SJSA1 (cell line): ENCODE measurements at regions not wholly inside any gene's neighbourhood (a gene's known extent, or its start where the extent isn't known, plus 50 kb on each side); places are given as distances from the start of the nearest gene placed in this dataset.

Experiments
- DNase-seq, 2 experiments: peaks; one replicate each; pipeline ENCODE4 v3.0.0-alpha.2; 2015 to 2020; ENCODE audit warnings: low spot score in 2 of 2, low read depth in 1 of 2
- H3K27ac ChIP-seq: fragments of 250-450 bp; sonication (Bioruptor Pico); 2 replicates; pipeline ENCODE4 v1.5.1; 2020; ENCODE audit warnings: mild to moderate bottlenecking, moderate library complexity
- H3K27me3 ChIP-seq: fragments of 250-450 bp; sonication (Bioruptor Pico); replicated peaks from 2 replicates; pipeline ENCODE4 v1.5.1; 2020; ENCODE audit warnings: mild to moderate bottlenecking, moderate library complexity
- H3K36me3 ChIP-seq: fragments of 250-450 bp; sonication (Bioruptor Pico); 2 replicates; pipeline ENCODE4 v1.5.1; 2020; ENCODE audit warnings: mild to moderate bottlenecking
- H3K4me1 ChIP-seq: fragments of 250-450 bp; sonication (Bioruptor Pico); replicated peaks from 2 replicates; pipeline ENCODE4 v1.6.1; 2021; ENCODE audit warnings: mild to moderate bottlenecking
- H3K4me3 ChIP-seq: fragments of 250-450 bp; sonication (Bioruptor Pico); 2 replicates; pipeline ENCODE4 v1.5.1; 2020; ENCODE audit warnings: mild to moderate bottlenecking
- H3K9me3 ChIP-seq: fragments of 250-450 bp; sonication (Bioruptor Pico); replicated peaks from 2 replicates; pipeline ENCODE4 v1.5.1; 2020; ENCODE audit warnings: mild to moderate bottlenecking

GRCh38 chr19:31147234-31147633 is 202.0 kb downstream of the TSHZ3 start:
- Histone ChIP-seq H3K9me3 (no peaks in the 10 kb centered on the region), H3K36me3 (no peaks in the 10 kb centered on the region), H3K27ac (no peak overlapping the region), H3K27me3 (no peaks in the 10 kb centered on the region), H3K4me1 (peaks cover 45% of the 10 kb centered on the region), H3K4me3 (no peak overlapping the region)
- DNase-seq: no peak

GRCh38 chr19:31146546-31147183 is 202.6 kb downstream of the TSHZ3 start:
- Histone ChIP-seq H3K27me3 (no peaks in the 10 kb centered on the region), H3K27ac (no peak overlapping the region), H3K4me1 (peaks cover 43% of the 10 kb centered on the region), H3K9me3 (no peaks in the 10 kb centered on the region), H3K36me3 (no peaks in the 10 kb centered on the region), H3K4me3 (no peak overlapping the region)
- no peak for DNase-seq

DNA sequence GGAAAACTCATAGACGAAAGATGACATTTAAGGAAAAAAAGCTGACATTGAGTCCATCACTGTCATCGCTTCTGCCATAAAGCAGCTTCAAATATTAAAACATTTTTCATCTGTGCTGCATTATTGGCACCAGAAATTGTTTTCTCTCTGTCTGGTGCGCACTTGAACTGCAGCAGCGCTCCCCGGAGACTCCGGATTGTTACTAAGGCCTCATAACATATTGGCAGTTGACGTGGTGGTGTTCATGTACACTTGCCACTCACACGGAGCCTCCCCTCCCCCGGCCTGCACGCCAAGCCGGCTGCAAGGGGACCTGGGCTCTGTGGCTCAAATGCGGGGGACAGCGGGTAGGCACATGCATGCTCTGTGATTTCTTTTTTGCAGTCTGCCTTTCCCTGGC is 203.2 kb downstream of the TSHZ3 start:
- Histone ChIP-seq H3K27me3 (no peaks in the 10 kb centered on the region), H3K4me3 (no peak overlapping the region), H3K4me1 (peaks cover 43% of the 10 kb centered on the region), H3K36me3 (no peaks in the 10 kb centered on the region), H3K27ac (no peak overlapping the region), H3K9me3 (no peaks in the 10 kb centered on the region)
- DNase-seq: no peak

DNA sequence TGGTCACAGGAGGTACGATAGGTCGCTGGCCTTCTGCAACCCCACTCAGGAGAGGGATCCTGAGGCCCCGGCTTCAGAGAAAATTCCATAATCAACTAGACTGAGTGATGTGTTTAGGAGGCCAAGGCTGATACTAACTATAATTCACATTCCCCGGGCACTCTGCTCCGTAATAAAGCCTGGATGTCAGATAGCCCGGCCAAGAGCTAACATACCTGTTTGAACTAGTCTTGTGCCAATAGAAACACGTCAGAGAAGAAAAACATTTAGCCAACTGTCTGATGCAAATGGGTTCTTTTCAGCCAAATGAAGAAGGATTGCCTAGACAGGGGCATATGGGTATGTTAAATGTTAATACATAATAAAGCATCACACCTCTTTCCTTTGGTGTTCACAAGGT is 204.2 kb downstream of the TSHZ3 start:
- Histone ChIP-seq H3K36me3 (no peaks in the 10 kb centered on the region), H3K27me3 (no peaks in the 10 kb centered on the region), H3K9me3 (no peaks in the 10 kb centered on the region), H3K27ac (no peak overlapping the region), H3K4me1 (peaks cover 43% of the 10 kb centered on the region), H3K4me3 (no peak overlapping the region)
- DNase-seq: no peak

- Histone ChIP-seq H3K36me3 (no peaks in the 10 kb centered on the region), H3K27ac (no peak overlapping the region), H3K9me3 (no peaks in the 10 kb centered on the region), H3K4me1 (peaks cover 45% of the 10 kb centered on the region), H3K4me3 (no peak overlapping the region), H3K27me3 (no peaks in the 10 kb centered on the region)
- DNase-seq: no peak
Observed at GRCh38 chr19:31144075-31144870, 205.0 kb downstream of the TSHZ3 start.

DNA sequence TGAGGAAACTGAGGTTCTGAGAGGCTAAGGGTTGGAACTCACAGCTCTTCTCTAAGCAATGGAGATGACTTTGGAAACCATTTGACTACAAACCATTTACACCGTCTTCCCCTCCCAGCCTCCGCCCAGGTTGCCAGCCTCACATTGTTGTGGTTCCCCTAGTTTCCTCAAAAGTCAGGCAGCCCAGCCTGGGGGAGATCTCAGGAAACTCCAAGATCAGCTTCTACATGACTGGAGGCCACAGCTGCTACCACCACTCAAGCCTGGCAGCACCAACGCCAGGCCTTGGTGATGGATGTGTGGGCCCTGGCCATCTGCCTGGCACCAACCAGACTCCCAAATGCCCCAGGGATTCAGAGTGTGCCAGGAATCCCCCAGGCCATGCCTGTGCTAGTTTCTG is 207.9 kb downstream of the TSHZ3 start:
- peak overlapping the region; percentile 89 for H3K27ac ChIP-seq
- no peak overlapping the region for H3K4me3 ChIP-seq
- H3K27me3 ChIP-seq: no peaks in the 10 kb centered on the region
- peaks cover 36% of the 10 kb centered on the region for H3K4me1 ChIP-seq
- H3K36me3 ChIP-seq: no peaks in the 10 kb centered on the region
- no peak for DNase-seq
- no peaks in the 10 kb centered on the region for H3K9me3 ChIP-seq

DNA sequence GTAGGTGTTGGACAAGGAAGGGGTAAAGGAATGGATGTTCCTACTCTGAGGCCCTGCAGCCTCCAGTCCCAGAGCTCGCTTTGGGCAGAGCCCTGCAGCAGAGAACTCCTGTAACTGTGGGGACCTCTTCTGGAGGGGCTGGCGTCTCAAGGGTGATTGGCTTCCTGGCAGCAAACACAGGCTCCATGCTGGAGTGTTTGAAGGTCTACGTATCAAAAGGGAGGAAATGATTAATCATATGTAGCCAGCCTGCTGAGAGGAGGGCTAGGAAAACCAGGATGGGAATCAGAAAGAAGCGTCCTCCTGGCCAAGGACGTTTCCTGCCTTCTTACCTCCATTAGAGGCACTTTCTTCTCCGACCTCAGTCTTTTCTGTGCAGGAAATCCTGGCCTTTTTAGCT is 208.5 kb downstream of the TSHZ3 start:
- no peaks in the 10 kb centered on the region for H3K36me3 ChIP-seq
- peak overlapping the region; percentile 89 for H3K27ac ChIP-seq
- peaks cover 42% of the 10 kb centered on the region for H3K4me1 ChIP-seq
- H3K9me3 ChIP-seq: no peaks in the 10 kb centered on the region
- no peak overlapping the region for H3K4me3 ChIP-seq
- H3K27me3 ChIP-seq: no peaks in the 10 kb centered on the region
- peak; percentile 72 to 76 for DNase-seq

DNA sequence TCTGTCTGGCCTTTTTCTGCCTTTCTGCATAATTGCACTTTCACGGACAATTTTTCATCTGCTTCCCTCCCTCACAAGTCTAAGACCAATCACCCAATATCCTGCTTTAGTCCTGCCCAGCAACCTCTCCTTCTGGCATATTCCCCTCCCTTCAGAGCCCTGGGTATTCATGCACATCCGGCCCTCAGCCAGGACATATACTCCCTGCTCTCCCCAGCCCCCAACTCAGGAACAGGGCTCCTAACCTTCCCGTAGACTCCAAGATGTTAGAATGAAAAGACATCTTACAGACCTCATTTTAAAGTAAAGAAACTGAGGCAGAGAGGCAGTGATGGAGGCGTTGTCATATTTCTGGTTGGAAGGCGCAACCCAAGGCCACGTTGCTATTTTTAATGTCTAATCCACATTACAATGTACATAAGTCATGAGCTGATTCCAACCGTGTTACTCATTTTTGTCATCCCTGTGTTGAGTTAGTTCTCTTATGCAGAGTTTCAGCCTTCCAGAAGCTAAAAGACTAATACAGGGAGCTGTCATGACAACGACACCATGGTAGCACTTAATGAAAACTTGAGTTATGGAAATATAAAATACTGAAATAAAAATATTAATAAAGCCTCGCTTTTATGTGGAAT is 209.2 kb downstream of the TSHZ3 start:
- no peaks in the 10 kb centered on the region for H3K9me3 ChIP-seq
- H3K4me1 ChIP-seq: peaks cover 47% of the 10 kb centered on the region
- DNase-seq: peak in 1 of 2 experiments; percentile 72
- peak overlapping the region; percentile 89 for H3K27ac ChIP-seq
- no peaks in the 10 kb centered on the region for H3K36me3 ChIP-seq
- H3K4me3 ChIP-seq: no peak overlapping the region
- H3K27me3 ChIP-seq: no peaks in the 10 kb centered on the region

GRCh38 chr19:31138077-31138476 is 211.2 kb downstream of the TSHZ3 start:
- Histone ChIP-seq H3K27me3 (no peaks in the 10 kb centered on the region), H3K4me1 (peaks cover 47% of the 10 kb centered on the region), H3K36me3 (no peaks in the 10 kb centered on the region), H3K27ac (no peak overlapping the region), H3K4me3 (no peak overlapping the region), H3K9me3 (no peaks in the 10 kb centered on the region)
- DNase-seq: no peak

DNA sequence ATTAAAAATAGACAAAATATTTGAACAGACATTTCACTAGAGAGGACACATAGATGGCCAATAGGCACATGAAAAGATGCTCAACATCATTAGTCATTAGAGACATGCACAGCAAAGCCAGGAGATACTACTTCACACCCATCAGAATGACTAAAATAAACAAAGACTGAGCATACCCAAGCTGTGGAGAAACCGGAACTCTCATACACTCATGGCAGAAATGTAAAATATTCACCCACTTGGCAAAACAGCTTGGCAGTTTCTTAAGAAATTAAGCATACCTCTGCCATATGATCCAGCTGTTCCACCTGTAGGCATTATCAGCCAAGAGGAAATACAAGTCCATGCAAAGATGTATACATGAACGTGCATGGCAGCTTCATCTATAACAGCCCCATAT is 213.4 kb downstream of the TSHZ3 start:
- no peaks in the 10 kb centered on the region for H3K27me3 ChIP-seq
- no peaks in the 10 kb centered on the region for H3K36me3 ChIP-seq
- peak overlapping the region; percentile 35 for H3K27ac ChIP-seq
- H3K4me3 ChIP-seq: no peak overlapping the region
- H3K9me3 ChIP-seq: no peaks in the 10 kb centered on the region
- peaks cover 36% of the 10 kb centered on the region for H3K4me1 ChIP-seq
- DNase-seq: peak in 1 of 2 experiments; percentile 70

DNA sequence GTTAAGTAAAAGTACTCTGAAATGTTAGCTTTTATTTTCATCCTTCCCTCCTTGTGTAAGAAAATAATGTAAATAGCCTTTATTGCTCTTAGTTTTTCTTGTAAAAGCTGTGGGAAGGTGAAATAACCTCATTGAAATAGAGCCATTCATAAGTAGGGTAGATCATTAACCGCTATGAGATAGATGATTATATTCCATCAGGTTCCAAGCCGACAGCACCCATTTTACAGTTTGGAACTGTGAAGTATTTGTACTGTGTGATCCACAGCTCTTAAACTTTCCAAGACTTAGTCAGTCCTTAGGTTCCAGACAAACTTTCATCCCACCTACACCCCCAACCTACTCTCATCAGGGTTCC is 216.5 kb downstream of the TSHZ3 start:
- DNase-seq: no peak
- Histone ChIP-seq H3K27me3 (no peaks in the 10 kb centered on the region), H3K9me3 (no peaks in the 10 kb centered on the region), H3K36me3 (no peaks in the 10 kb centered on the region), H3K4me3 (no peak overlapping the region), H3K4me1 (peaks cover 27% of the 10 kb centered on the region), H3K27ac (no peak overlapping the region)

- Histone ChIP-seq H3K9me3 (no peaks in the 10 kb centered on the region), H3K27ac (peak overlapping the region; percentile 90), H3K36me3 (no peaks in the 10 kb centered on the region), H3K27me3 (no peaks in the 10 kb centered on the region), H3K4me3 (no peak overlapping the region), H3K4me1 (peaks cover 31% of the 10 kb centered on the region)
- no peak for DNase-seq
Observed at GRCh38 chr19:31128291-31128690, 220.9 kb downstream of the TSHZ3 start.

DNA sequence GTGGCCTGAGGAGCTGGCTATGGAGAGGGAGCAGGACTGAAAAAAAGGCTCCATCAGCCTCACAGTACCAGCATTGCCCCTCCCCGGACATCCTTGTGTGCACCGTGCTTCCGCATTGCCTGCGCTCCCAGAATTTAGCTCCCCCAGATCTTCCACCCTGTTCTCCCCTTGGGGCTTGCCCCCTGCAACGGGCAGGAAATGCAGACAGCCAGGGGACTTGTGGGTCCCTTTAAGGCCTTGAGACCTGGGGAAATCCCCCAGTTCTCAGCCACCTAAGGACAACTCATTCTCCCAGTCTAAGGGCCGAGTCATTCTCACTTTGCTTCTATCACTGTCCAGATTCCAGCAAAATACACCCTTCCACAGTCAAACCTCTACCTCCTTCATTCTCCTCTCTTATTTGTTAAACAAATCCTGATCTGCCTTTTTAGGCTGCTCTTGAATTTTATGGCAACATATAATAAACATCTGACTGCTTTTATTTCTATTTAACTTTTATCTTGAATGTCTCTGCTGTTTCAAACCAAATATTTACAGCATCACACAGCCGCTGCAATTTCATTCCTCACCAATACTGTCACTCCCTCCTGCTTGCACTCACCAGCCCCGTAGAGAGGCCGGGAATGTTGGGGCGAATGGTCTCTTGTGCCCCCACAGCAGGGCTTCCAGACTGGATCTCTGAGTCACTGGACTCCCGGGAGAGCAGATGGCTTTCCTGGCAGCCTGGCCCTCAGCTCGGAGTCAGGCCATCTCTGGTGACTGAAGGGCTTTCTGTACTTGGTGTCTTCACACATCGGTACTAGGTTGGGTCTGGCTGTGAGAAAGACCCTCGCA is 221.9 kb downstream of the TSHZ3 start:
- no peaks in the 10 kb centered on the region for H3K9me3 ChIP-seq
- H3K27me3 ChIP-seq: no peaks in the 10 kb centered on the region
- H3K4me1 ChIP-seq: peaks cover 31% of the 10 kb centered on the region
- H3K27ac ChIP-seq: peak overlapping the region; percentile 90
- no peak overlapping the region for H3K4me3 ChIP-seq
- H3K36me3 ChIP-seq: no peaks in the 10 kb centered on the region
- peak; percentile 96 to 97 for DNase-seq
